Lower leg skin (tissue), 3 donors: ENCODE measurements at regions not wholly inside any gene's neighbourhood (a gene's known extent, or its start where the extent isn't known, plus 50 kb on each side); places are given as distances from the start of the nearest gene placed in this dataset.

Experiments
- CTCF ChIP-seq, 3 donors: fragments of 450-650 bp; IDR thresholded peaks; one replicate each; pipeline ENCODE4 v1.5.1; 2016; ENCODE audit warnings: antibody characterized with exemption in 3 of 3, mild to moderate bottlenecking in 3 of 3, moderate library complexity in 2 of 3
- POLR2A ChIP-seq, 2 donors: fragments of 450-650 bp; IDR thresholded peaks; one replicate each; pipeline ENCODE4 v1.6.1; 2016 to 2017; ENCODE audit warnings: antibody characterized with exemption in 2 of 2, mild to moderate bottlenecking in 1 of 2, moderate library complexity in 1 of 2

GRCh38 chr2:43133336-43133707 lies 93.1 kb downstream of the ZFP36L2 start:
- no peak for TF ChIP-seq CTCF (IDR thresholded peaks at IDR 0.05)
- no peak for TF ChIP-seq POLR2A (IDR thresholded peaks at IDR 0.05)
